Choroid plexus epithelial cell (primary cell): ENCODE measurements at regions not wholly inside any gene's neighbourhood (a gene's known extent, or its start where the extent isn't known, plus 50 kb on each side); places are given as distances from the start of the nearest gene placed in this dataset.
A peak's percentile ranks its signal among the peaks of the same experiment; 100 is the strongest.

Source experiments
- DNase-seq: peaks from one replicate; pipeline ENCODE4 v3.0.0-alpha.2; 2010; ENCODE audit warnings: low read depth
- H3K4me3 ChIP-seq: 2 replicates; pipeline ENCODE4 v1.5.1; 2011; ENCODE audit warnings: low read depth, mild to moderate bottlenecking, control low read depth, low read length, moderate library complexity
- CTCF ChIP-seq: conservative IDR thresholded peaks from 2 replicates; pipeline ENCODE4 v1.5.1; 2011; ENCODE audit warnings: low read depth, mild to moderate bottlenecking, control low read depth, inconsistent platforms, low read length, moderate library complexity

DNA sequence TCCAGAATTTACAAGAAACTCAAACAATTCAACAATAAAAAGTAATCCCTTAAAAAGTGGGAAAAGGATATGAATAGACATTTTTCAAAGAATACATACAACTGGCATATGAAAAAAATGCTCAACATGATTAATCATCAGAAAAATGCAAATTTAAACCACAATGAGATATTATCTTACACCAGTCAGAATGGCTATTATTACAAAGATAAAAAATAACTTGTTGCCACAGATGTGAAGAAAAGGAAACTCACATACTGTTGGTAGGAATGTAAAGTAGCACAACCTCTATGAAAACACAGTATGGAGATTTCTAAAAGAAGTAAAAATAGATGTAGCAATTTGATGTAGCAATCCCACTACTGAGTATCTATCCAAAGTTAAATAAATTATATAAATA is 65.1 kb upstream of the DIAPH2 start:
- DNase-seq: peak; percentile 38
- H3K4me3 ChIP-seq: no peak overlapping the region
- no peak for TF ChIP-seq CTCF

DNA sequence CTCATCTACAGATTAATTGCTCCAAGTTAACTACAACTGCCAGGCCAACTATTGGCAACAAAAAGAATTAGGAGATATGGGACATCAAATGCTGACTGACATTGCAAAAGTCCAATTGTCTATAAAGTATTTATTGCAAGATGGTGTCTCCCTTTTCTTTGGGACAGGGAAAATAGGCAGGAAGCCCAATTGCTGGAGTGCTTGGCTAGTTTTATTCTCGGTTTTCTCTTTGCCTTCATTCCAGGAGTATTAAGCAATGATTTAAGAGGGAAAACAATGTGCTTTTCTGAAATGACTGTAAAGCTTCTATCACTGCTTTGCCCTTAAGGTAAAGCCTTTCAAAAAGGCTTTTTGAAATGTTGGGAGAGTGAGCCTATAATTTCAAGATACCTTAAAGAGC is 62.8 kb upstream of the DIAPH2 start:
- H3K4me3 ChIP-seq: no peak overlapping the region
- DNase-seq: no peak
- TF ChIP-seq CTCF: no peak
